D721Med (cell line): ENCODE measurements at regions not wholly inside any gene's neighbourhood (a gene's known extent, or its start where the extent isn't known, plus 50 kb on each side); places are given as distances from the start of the nearest gene placed in this dataset.

Experiments used
- DNase-seq: peaks from one replicate; pipeline ENCODE4 v3.0.0; 2011; ENCODE audit warnings: low spot score; ENCODE audit not compliant: insufficient read length
- FAIRE-seq: peaks from 2 replicates; lab custom pipeline; 2011; peaks lifted over from hg19 to GRCh38; lab: Jason Lieb, UNC
- CTCF ChIP-seq: IDR thresholded peaks from 2 replicates; pipeline ENCODE4 v1.5.1; 2012; ENCODE audit warnings: mild to moderate bottlenecking, control low read depth; ENCODE audit not compliant: insufficient read depth; ENCODE audit errors: missing control alignments

- FAIRE-seq (no peak), DNase-seq (no peak)
- TF ChIP-seq CTCF = no peak
Measured at GRCh38 chr6:108779536-108780275, 68.5 kb upstream of the ARMC2 start.

GRCh38 chr6:108780784-108781183 lies 67.4 kb upstream of the ARMC2 start:
- DNase-seq = no peak
- no peak for TF ChIP-seq CTCF
- no peak for FAIRE-seq

- no peak for TF ChIP-seq CTCF
- FAIRE-seq (no peak), DNase-seq (no peak)
Measured at GRCh38 chr6:108781419-108782100, 66.7 kb upstream of the ARMC2 start.

- peak; percentile 91 for TF ChIP-seq CTCF
- DNase-seq (peak; percentile 58), FAIRE-seq (no peak)
Measured at GRCh38 chr6:108782179-108783041, 65.8 kb upstream of the ARMC2 start.

- FAIRE-seq (no peak), DNase-seq (no peak)
- TF ChIP-seq CTCF = no peak
Measured at GRCh38 chr6:108785653-108786052, 62.6 kb upstream of the ARMC2 start.

- FAIRE-seq (no peak), DNase-seq (no peak)
- TF ChIP-seq CTCF = no peak
Measured at GRCh38 chr6:108788416-108788815, 59.8 kb upstream of the ARMC2 start.

GRCh38 chr6:108789475-108789874 lies 58.7 kb upstream of the ARMC2 start:
- FAIRE-seq = no peak
- DNase-seq = no peak
- no peak for TF ChIP-seq CTCF
